HEK293 (cell line): ENCODE measurements at regions not wholly inside any gene's neighbourhood (a gene's known extent, or its start where the extent isn't known, plus 50 kb on each side); places are given as distances from the start of the nearest gene placed in this dataset.

ENCODE experiments used
- CTCF ChIA-PET: fragments of 350-600 bp; formaldehyde crosslinking; extraction: SDS; loops from one replicate; lab custom pipeline; 2021; ENCODE audit warnings: antibody characterized with exemption; lab: Yijun Ruan, JAX
- POLR2A ChIA-PET: fragments of 300-600 bp; formaldehyde crosslinking; extraction: SDS; loops from one replicate; lab custom pipeline; 2020; ENCODE audit warnings: antibody characterized with exemption, inconsistent platforms; lab: Yijun Ruan, JAX
- H3K27ac ChIP-seq: fragments of 200-500 bp; sonication (Bioruptor generic); 2 replicates; pipeline ENCODE4 v1.5.1; 2014; ENCODE audit warnings: low read depth, low read length, control low read depth, inconsistent platforms; ENCODE audit errors: extremely low read depth
- H3K36me3 ChIP-seq, 2 experiments: fragments of 200-500 bp in 1 of 2; sonication (Bioruptor generic) in 1 of 2; 1 replicate in 1 of 2; 2 replicates in 1 of 2; pipeline ENCODE4 v1.5.1; 2014 to 2017; ENCODE audit warnings: inconsistent platforms in 2 of 2, low read length in 2 of 2; ENCODE audit not compliant: control insufficient read depth in 2 of 2, insufficient read depth in 1 of 2
- H3K4me1 ChIP-seq: fragments of 200-500 bp; sonication (Bioruptor generic); 2 replicates; pipeline ENCODE4 v1.5.1; 2014; ENCODE audit warnings: mild to moderate bottlenecking, low read length, inconsistent platforms; ENCODE audit not compliant: control insufficient read depth, insufficient read depth
- H3K4me3 ChIP-seq: 2 replicates; pipeline ENCODE4 v1.5.1; 2011; ENCODE audit warnings: low read depth, mild to moderate bottlenecking, control low read depth, low read length, moderate library complexity
- H3K9me3 ChIP-seq: fragments of 200-500 bp; sonication (Bioruptor generic); 2 replicates; pipeline ENCODE4 v1.5.1; 2014; ENCODE audit warnings: low read depth, low read length, inconsistent platforms; ENCODE audit not compliant: control insufficient read depth, insufficient read depth
- GLI2 ChIP-seq: fragments of 450-650 bp; formaldehyde crosslinking; IDR thresholded peaks from 2 replicates; pipeline ENCODE4; 2017; ENCODE audit warnings: missing biosample characterization, missing genetic modification characterization, low read depth, borderline replicate concordance
- GLI4 ChIP-seq: fragments of 450-650 bp; formaldehyde crosslinking; IDR thresholded peaks from 2 replicates; pipeline ENCODE4 v1.5.1; 2016; ENCODE audit warnings: missing biosample characterization, missing genetic modification characterization
- KLF9 ChIP-seq: fragments of 450-650 bp; formaldehyde crosslinking; IDR thresholded peaks from 2 replicates; pipeline ENCODE4 v1.5.1; 2016; ENCODE audit warnings: missing biosample characterization, missing genetic modification characterization, low read depth
- SCRT2 ChIP-seq: fragments of 450-650 bp; formaldehyde crosslinking; IDR thresholded peaks from 2 replicates; pipeline ENCODE4 v1.5.1; 2016; ENCODE audit warnings: missing biosample characterization, missing genetic modification characterization
- SETDB1 ChIP-seq: IDR thresholded peaks from one replicate; pipeline ENCODE4 v1.6.1; 2017; ENCODE audit warnings: mild to moderate bottlenecking, low read length, moderate library complexity, mixed read lengths; ENCODE audit not compliant: insufficient read length
- ZBTB10 ChIP-seq: fragments of 450-650 bp; formaldehyde crosslinking; IDR thresholded peaks from 2 replicates; pipeline ENCODE4 v1.5.1; 2016; ENCODE audit warnings: missing biosample characterization, missing genetic modification characterization
- ZBTB21 ChIP-seq: fragments of 450-650 bp; formaldehyde crosslinking; IDR thresholded peaks from 2 replicates; pipeline ENCODE4 v1.5.1; 2017; ENCODE audit warnings: missing biosample characterization, missing genetic modification characterization
- ZBTB44 ChIP-seq: fragments of 450-650 bp; IDR thresholded peaks from 2 replicates; pipeline ENCODE4 v1.5.1; 2018; ENCODE audit warnings: missing biosample characterization, mild to moderate bottlenecking, missing genetic modification characterization
- ZNF114 ChIP-seq: fragments of 450-650 bp; formaldehyde crosslinking; IDR thresholded peaks from 2 replicates; pipeline ENCODE4 v1.5.0; 2017; ENCODE audit warnings: missing biosample characterization, missing genetic modification characterization
- ZNF133 ChIP-seq: fragments of 450-650 bp; formaldehyde crosslinking; IDR thresholded peaks from 2 replicates; pipeline ENCODE4 v1.5.1; 2016; ENCODE audit warnings: missing biosample characterization, missing genetic modification characterization
- ZNF146 ChIP-seq: fragments of 450-650 bp; formaldehyde crosslinking; IDR thresholded peaks from 2 replicates; pipeline ENCODE4 v1.5.1; 2016; ENCODE audit warnings: missing biosample characterization, missing genetic modification characterization
- ZNF155 ChIP-seq: fragments of 450-650 bp; formaldehyde crosslinking; IDR thresholded peaks from 2 replicates; pipeline ENCODE4 v1.5.1; 2016; ENCODE audit warnings: missing biosample characterization, missing genetic modification characterization
- ZNF184 ChIP-seq: fragments of 450-650 bp; IDR thresholded peaks from 2 replicates; pipeline ENCODE4 v1.5.1; 2018; ENCODE audit warnings: missing biosample characterization, mild to moderate bottlenecking, missing genetic modification characterization
- ZNF211 ChIP-seq: fragments of 450-650 bp; formaldehyde crosslinking; IDR thresholded peaks from 2 replicates; pipeline ENCODE4 v1.5.1; 2016; ENCODE audit warnings: low read depth, missing biosample characterization, missing genetic modification characterization
- ZNF391 ChIP-seq: fragments of 450-650 bp; formaldehyde crosslinking; IDR thresholded peaks from 2 replicates; pipeline ENCODE4 v1.5.1; 2016; ENCODE audit warnings: low read depth, missing biosample characterization, missing genetic modification characterization, borderline replicate concordance
- ZNF473 ChIP-seq: fragments of 450-650 bp; formaldehyde crosslinking; IDR thresholded peaks from 2 replicates; pipeline ENCODE4 v1.5.1; 2017; ENCODE audit warnings: missing biosample characterization, missing genetic modification characterization
- ZNF48 ChIP-seq: fragments of 450-650 bp; formaldehyde crosslinking; IDR thresholded peaks from 2 replicates; pipeline ENCODE4 v1.5.1; 2016; ENCODE audit warnings: missing biosample characterization, missing genetic modification characterization
- ZNF518A ChIP-seq: fragments of 450-650 bp; formaldehyde crosslinking; conservative IDR thresholded peaks from 2 replicates; pipeline ENCODE4 v1.5.1; 2016; ENCODE audit warnings: low read depth, missing biosample characterization, missing genetic modification characterization
- ZNF580 ChIP-seq: fragments of 450-650 bp; formaldehyde crosslinking; IDR thresholded peaks from 2 replicates; pipeline ENCODE4 v1.5.1; 2016; ENCODE audit warnings: missing biosample characterization, missing genetic modification characterization
- ZNF658 ChIP-seq: fragments of 450-650 bp; formaldehyde crosslinking; IDR thresholded peaks from 2 replicates; pipeline ENCODE4; 2016; ENCODE audit warnings: missing biosample characterization, missing genetic modification characterization
- ZSCAN18 ChIP-seq: fragments of 450-650 bp; formaldehyde crosslinking; IDR thresholded peaks from 2 replicates; pipeline ENCODE4 v1.5.1; 2016; ENCODE audit warnings: missing biosample characterization, missing genetic modification characterization

GRCh38 chr5:166367391-166367790, 1924.1 kb upstream of the WWC1 start:
- Histone ChIP-seq H3K9me3 (no peaks in the 10 kb centered on the region), H3K36me3 (no peaks in the 10 kb centered on the region), H3K4me3 (no peak overlapping the region), H3K4me1 (no peaks in the 10 kb centered on the region), H3K27ac (no peak overlapping the region)
- TF ChIP-seq ZNF155 (tag by site-specific recombination) (no peak), ZNF146 (tag by site-specific recombination) (no peak), ZNF391 (tag by site-specific recombination) (no peak), ZNF580 (no peak), ZBTB21 (tag by site-specific recombination) (no peak), ZNF184 (tag by site-specific recombination) (no peak), GLI2 (tag by site-specific recombination) (no peak), ZNF133 (tag by site-specific recombination) (no peak)
- ChIA-PET POLR2A (no interaction called here), CTCF (no interaction called here)

GRCh38 chr5:166369346-166369745, 1922.1 kb upstream of the WWC1 start:
- CTCF ChIA-PET, result interaction anchor here (0.5 kb wide), 1 partner anchor 239 kb away, joined by 4 read pairs; no protein-coding TSS in a partner anchor
- TF ChIP-seq KLF9 (tag by site-specific recombination) (no peak), SETDB1 (no peak), ZNF473 (tag by site-specific recombination) (no peak), ZSCAN18 (tag by site-specific recombination) (no peak), ZNF48 (tag by site-specific recombination) (no peak), ZNF114 (tag by site-specific recombination) (no peak), ZNF211 (tag by site-specific recombination) (no peak), ZNF658 (tag by site-specific recombination) (no peak), ZBTB10 (no peak), ZNF518A (no peak), SCRT2 (tag by site-specific recombination) (no peak), ZBTB44 (no peak), GLI4 (tag by site-specific recombination) (no peak)

More at GRCh38 chr5:166369346-166369745, 1922.1 kb upstream of the WWC1 start:
- no peaks in the 10 kb centered on the region for H3K36me3 ChIP-seq
- no peaks in the 10 kb centered on the region for H3K9me3 ChIP-seq
- POLR2A ChIA-PET, result no interaction called here
- H3K4me3 ChIP-seq, result no peak overlapping the region
- no peaks in the 10 kb centered on the region for H3K4me1 ChIP-seq
- H3K27ac ChIP-seq, result no peak overlapping the region
